Activated CD4-positive, alpha-beta T cell treated with anti-CD3 and anti-CD28 coated beads, Interleukin-10, Interleukin-2, amounts not matched to agents 100 ng/mL and 50 ng/mL, durations not matched to agents 16 hours and 8 hours (primary cell): ENCODE measurements at regions not wholly inside any gene's neighbourhood (a gene's known extent, or its start where the extent isn't known, plus 50 kb on each side); places are given as distances from the start of the nearest gene placed in this dataset.

Source experiments
- DNase-seq: peaks from one replicate; pipeline ENCODE4 v3.0.0-alpha.2; 2020

- no peak for DNase-seq
Measured at GRCh38 chr12:77560714-77561113, 270.0 kb upstream of the NAV3 start.

GRCh38 chr12:77559400-77560074, 271.2 kb upstream of the NAV3 start:
- DNase-seq = no peak

- no peak for DNase-seq
Measured at GRCh38 chr12:77555074-77555473, 275.6 kb upstream of the NAV3 start.

- peak; percentile 45 for DNase-seq
Measured at GRCh38 chr12:77553976-77554619, 276.6 kb upstream of the NAV3 start.

GRCh38 chr12:77549383-77550128, 281.1 kb upstream of the NAV3 start:
- DNase-seq = no peak

GRCh38 chr12:77548797-77549196, 281.9 kb upstream of the NAV3 start:
- no peak for DNase-seq

- no peak for DNase-seq
Measured at GRCh38 chr12:77540097-77540496, 290.6 kb upstream of the NAV3 start.

GRCh38 chr12:77537663-77538062, 293.0 kb upstream of the NAV3 start:
- no peak for DNase-seq

GRCh38 chr12:77535734-77536133, 295.0 kb upstream of the NAV3 start:
- DNase-seq = no peak

- DNase-seq = no peak
Measured at GRCh38 chr12:77531912-77532311, 298.8 kb upstream of the NAV3 start.

GRCh38 chr12:77522247-77522646, 308.4 kb upstream of the NAV3 start:
- no peak for DNase-seq

GRCh38 chr12:77521508-77522115, 309.1 kb upstream of the NAV3 start:
- no peak for DNase-seq

GRCh38 chr12:77514511-77514910, 316.2 kb upstream of the NAV3 start:
- DNase-seq = no peak

- DNase-seq = no peak
Measured at GRCh38 chr12:77510985-77511384, 319.7 kb upstream of the NAV3 start.

GRCh38 chr12:77504466-77504865, 326.2 kb upstream of the NAV3 start:
- DNase-seq = no peak

GRCh38 chr12:77500089-77500488, 330.6 kb upstream of the NAV3 start:
- no peak for DNase-seq

- no peak for DNase-seq
Measured at GRCh38 chr12:77497647-77498046, 333.0 kb upstream of the NAV3 start.

- no peak for DNase-seq
Measured at GRCh38 chr12:77496714-77497113, 334.0 kb upstream of the NAV3 start.

- no peak for DNase-seq
Measured at GRCh38 chr12:77494296-77494695, 336.4 kb upstream of the NAV3 start.

GRCh38 chr12:77493302-77494168, 337.2 kb upstream of the NAV3 start:
- no peak for DNase-seq

GRCh38 chr12:77492536-77492935, 338.2 kb upstream of the NAV3 start:
- no peak for DNase-seq

- DNase-seq = no peak
Measured at GRCh38 chr12:77489331-77489970, 341.2 kb upstream of the NAV3 start.
